ENCODE measurements at regions not wholly inside any gene's neighbourhood (a gene's known extent, or its start where the extent isn't known, plus 50 kb on each side); places are given as distances from the start of the nearest gene placed in this dataset.

- TF ChIP-seq CTCF (IDR thresholded peaks at IDR 0.05; ENCODE audit: insufficient read depth, low read length, missing control alignments), result no peak
- CTCF ChIA-PET, result interaction anchor here (0.8 to 1.3 kb wide), 3 partner anchors 17 to 50 kb away, joined by 3 to 4 read pairs (median 3); no protein-coding TSS in a partner anchor
- DNase-seq (ENCODE audit: low read depth, low spot score), result peak; percentile 28
- H3K4me3 ChIP-seq (ENCODE audit: low read depth, low read length), result no peak overlapping the region
- POLR2A ChIA-PET, result no interaction called here
Observed at GRCh38 chr2:54387059-54387991, 68.8 kb upstream of the SPTBN1 start.

- POLR2A ChIA-PET, result no interaction called here
- no peak for TF ChIP-seq CTCF (IDR thresholded peaks at IDR 0.05; ENCODE audit: insufficient read depth, low read length, missing control alignments)
- no peak for DNase-seq (ENCODE audit: low read depth, low spot score)
- CTCF ChIA-PET, result interaction anchor here (0.8 to 1.3 kb wide), 2 partner anchors 16 to 26 kb away, joined by 3 to 4 read pairs; no protein-coding TSS in a partner anchor
- H3K4me3 ChIP-seq (ENCODE audit: low read depth, low read length), result no peak overlapping the region
Observed at GRCh38 chr2:54388076-54388475, 68.1 kb upstream of the SPTBN1 start.

GRCh38 chr2:54392555-54393324 is 63.4 kb upstream of the SPTBN1 start:
- ChIA-PET POLR2A (no interaction called here), CTCF (no interaction called here)
- no peak for DNase-seq (ENCODE audit: low read depth, low spot score)
- no peak overlapping the region for H3K4me3 ChIP-seq (ENCODE audit: low read depth, low read length)
- TF ChIP-seq CTCF (IDR thresholded peaks at IDR 0.05; ENCODE audit: insufficient read depth, low read length, missing control alignments), result no peak

GRCh38 chr2:54394392-54394791 is 61.7 kb upstream of the SPTBN1 start:
- no peak for DNase-seq (ENCODE audit: low read depth, low spot score)
- CTCF ChIA-PET, result no interaction called here
- POLR2A ChIA-PET, result no interaction called here
- TF ChIP-seq CTCF (IDR thresholded peaks at IDR 0.05; ENCODE audit: insufficient read depth, low read length, missing control alignments), result no peak
- H3K4me3 ChIP-seq (ENCODE audit: low read depth, low read length), result no peak overlapping the region

GRCh38 chr2:54396107-54396506 is 60.0 kb upstream of the SPTBN1 start:
- no peak for TF ChIP-seq CTCF (IDR thresholded peaks at IDR 0.05; ENCODE audit: insufficient read depth, low read length, missing control alignments)
- no peak for DNase-seq (ENCODE audit: low read depth, low spot score)
- POLR2A ChIA-PET, result no interaction called here
- CTCF ChIA-PET, result no interaction called here
- no peak overlapping the region for H3K4me3 ChIP-seq (ENCODE audit: low read depth, low read length)

GRCh38 chr2:54396798-54397197 is 59.3 kb upstream of the SPTBN1 start:
- TF ChIP-seq CTCF (IDR thresholded peaks at IDR 0.05; ENCODE audit: insufficient read depth, low read length, missing control alignments), result no peak
- ChIA-PET CTCF (interaction anchor here (1.2 to 1.6 kb wide), 2 partner anchors 15 to 55 kb away, joined by 3 read pairs; no protein-coding TSS in a partner anchor), POLR2A (no interaction called here)
- no peak overlapping the region for H3K4me3 ChIP-seq (ENCODE audit: low read depth, low read length)
- no peak for DNase-seq (ENCODE audit: low read depth, low spot score)

Data from AG04449 (cell line).